HepG2 (cell line): ENCODE measurements at regions not wholly inside any gene's neighbourhood (a gene's known extent, or its start where the extent isn't known, plus 50 kb on each side); places are given as distances from the start of the nearest gene placed in this dataset.

Source experiments
- ATF7 ChIP-seq, 2 experiments: fragments of 450-650 bp in 1 of 2; sonication (generic) in 1 of 2; formaldehyde crosslinking in 1 of 2; IDR thresholded peaks; 2 replicates each; pipeline versions ENCODE4 v1.4.0 to v1.6.1; 2016 to 2020; ENCODE audit warnings: antibody characterized with exemption in 1 of 2, mild to moderate bottlenecking in 1 of 2, missing genetic modification reagents in 1 of 2
- CBX2 ChIP-seq, 2 experiments: fragments of 200-600 bp in 1 of 2; sonication (generic); formaldehyde crosslinking in 1 of 2; IDR thresholded peaks; 2 replicates each; pipeline versions ENCODE4 v1.7.0 to v1.8.1; 2018 to 2022; ENCODE audit warnings: low read depth in 2 of 2, low read length in 1 of 2, mild to moderate bottlenecking in 1 of 2, missing genetic modification reagents in 1 of 2
- CTCF ChIP-seq: sonication (generic); formaldehyde crosslinking; IDR thresholded peaks from 2 replicates; pipeline ENCODE4 v1.5.0; 2020; ENCODE audit warnings: mild to moderate bottlenecking, missing genetic modification reagents, moderate library complexity
- GATAD2A ChIP-seq: IDR thresholded peaks from 2 replicates; pipeline ENCODE4 v1.6.1; 2016
- KAT8 ChIP-seq: IDR thresholded peaks from 2 replicates; pipeline ENCODE4 v1.6.1; 2016; ENCODE audit warnings: missing genetic modification reagents, missing compliant biosample characterization
- MIXL1 ChIP-seq: IDR thresholded peaks from 2 replicates; pipeline ENCODE4 v1.6.1; 2016
- PAX8 ChIP-seq: sonication (generic); formaldehyde crosslinking; IDR thresholded peaks from 2 replicates; pipeline ENCODE4 v1.8.0; 2022; ENCODE audit warnings: mild to moderate bottlenecking, missing genetic modification reagents, borderline replicate concordance
- SIN3B ChIP-seq: fragments of 150-350 bp; IDR thresholded peaks from 2 replicates; pipeline ENCODE4 v1.6.1; 2014; ENCODE audit warnings: low read length
- SOX6 ChIP-seq, 2 experiments: fragments of 450-650 bp in 1 of 2; sonication (generic) in 1 of 2; formaldehyde crosslinking in 1 of 2; IDR thresholded peaks; 2 replicates each; pipeline versions ENCODE4 v1.4.0 to v1.6.1; 2017 to 2020; ENCODE audit warnings: antibody characterized with exemption in 1 of 2, mild to moderate bottlenecking in 1 of 2, missing genetic modification reagents in 1 of 2
- TFAP4 ChIP-seq: sonication (generic); IDR thresholded peaks from 2 replicates; pipeline ENCODE4 v1.6.1; 2016; ENCODE audit warnings: low read depth, borderline replicate concordance
- TRIM22 ChIP-seq: fragments of 450-650 bp; IDR thresholded peaks from 2 replicates; pipeline ENCODE4 v1.6.1; 2017
- ZBTB20 ChIP-seq: sonication (generic); formaldehyde crosslinking; IDR thresholded peaks from 2 replicates; pipeline ENCODE4 v1.8.1; 2023; ENCODE audit warnings: missing genetic modification reagents, low read depth, mild to moderate bottlenecking, borderline replicate concordance
- ZBTB25 ChIP-seq: IDR thresholded peaks from 2 replicates; pipeline ENCODE4 v1.6.1; 2018; ENCODE audit warnings: missing genetic modification reagents
- ZHX2 ChIP-seq, 2 experiments: sonication (generic) in 1 of 2; formaldehyde crosslinking in 1 of 2; IDR thresholded peaks; 2 replicates each; pipeline versions ENCODE4 v1.6.1 to v1.9.0; 2014 to 2022; ENCODE audit warnings: antibody characterized with exemption in 1 of 2, borderline replicate concordance in 1 of 2, inconsistent platforms in 1 of 2, low read depth in 1 of 2, missing genetic modification reagents in 1 of 2
- ZNF282 ChIP-seq: fragments of 450-650 bp; IDR thresholded peaks from 2 replicates; pipeline ENCODE4 v1.6.1; 2018; ENCODE audit not compliant: partially characterized antibody

GRCh38 chr2:179340678-179341077 lies 76.0 kb upstream of the SESTD1 start (continued):
- TF ChIP-seq TFAP4 = no peak
- peak; percentile 22; the same call in 1 of the 2 replicates for TF ChIP-seq GATAD2A
- TF ChIP-seq ZBTB20 = no peak
- no peak for TF ChIP-seq CBX2 (IDR thresholded peaks at IDR 0.05; ENCODE audit: low read depth, low read length)
- TF ChIP-seq CBX2 (CRISPR knock-in tag; IDR thresholded peaks at IDR 0.05; ENCODE audit: low read depth) = 0 out of 2 replicates have a peak, but pooled peaks have one; percentile 38
- TF ChIP-seq CTCF = peak; percentile 72
- TF ChIP-seq PAX8 = no peak
- TF ChIP-seq TRIM22 = no peak
- TF ChIP-seq SIN3B = no peak
- TF ChIP-seq ZBTB25 (CRISPR knock-in tag) = peak; percentile 79; the same call in 1 of the 2 replicates
- TF ChIP-seq SOX6 (IDR thresholded peaks at IDR 0.05) = no peak
- peak; percentile 27; the same call in 1 of the 2 replicates for TF ChIP-seq SOX6 (CRISPR knock-in tag; IDR thresholded peaks at IDR 0.05)
- no peak for TF ChIP-seq ZHX2 (IDR thresholded peaks at IDR 0.05; ENCODE audit: low read depth)
- no peak for TF ChIP-seq ZHX2 (CRISPR knock-in tag; IDR thresholded peaks at IDR 0.05; ENCODE audit: borderline replicate concordance)
- TF ChIP-seq ZNF282 = no peak
- 0 out of 2 replicates have a peak, but pooled peaks have one; percentile 30 for TF ChIP-seq KAT8 (CRISPR knock-in tag)
- no peak for TF ChIP-seq ATF7 (IDR thresholded peaks at IDR 0.05)
- no peak for TF ChIP-seq ATF7 (CRISPR knock-in tag; IDR thresholded peaks at IDR 0.05)
- peak; percentile 76; the same call in 1 of the 2 replicates for TF ChIP-seq MIXL1 (CRISPR knock-in tag)
